OCI-LY7 (cell line): ENCODE measurements at regions not wholly inside any gene's neighbourhood (a gene's known extent, or its start where the extent isn't known, plus 50 kb on each side); places are given as distances from the start of the nearest gene placed in this dataset.

ENCODE experiments used
- CTCF ChIP-seq: fragments of 200-600 bp; sonication (generic); conservative IDR thresholded peaks from 2 replicates; pipeline ENCODE4 v1.5.1; 2014; ENCODE audit warnings: mild to moderate bottlenecking, antibody characterized with exemption, low read length, moderate library complexity, mixed read lengths
- EZH2phosphoT487 ChIP-seq: fragments of 200-600 bp; sonication (generic); IDR thresholded peaks from 2 replicates; pipeline ENCODE4 v1.6.1; 2018; ENCODE audit warnings: low read depth, borderline replicate concordance, mild to moderate bottlenecking, mixed run types, antibody characterized with exemption, low read length, moderate library complexity, mixed read lengths

GRCh38 chr6:154682633-154683125 is 50.5 kb upstream of the SCAF8 start:
- TF ChIP-seq CTCF (no peak), EZH2phosphoT487 (no peak)
